ENCODE measurements at regions not wholly inside any gene's neighbourhood (a gene's known extent, or its start where the extent isn't known, plus 50 kb on each side); places are given as distances from the start of the nearest gene placed in this dataset.
"Not testable (repeated sequence)": the region's sequence is repeated elsewhere in the genome, so short reads cannot be mapped to it uniquely, and the experiment has no call there.

GRCh38 chr2:212791569-212791968, 253.0 kb upstream of the ERBB4 start:
- no peak for TF ChIP-seq CTCF (conservative IDR thresholded peaks at IDR 0.05)
- Mint-ChIP-seq H3K9me3 (peaks cover under 1 to 3% of the 10 kb centered on the region in 2 experiments; a peak in 2 of 5 replicates), H3K27me3 (ENCODE audit: low read depth) (no peaks in the 10 kb centered on the region; the same call in 1 of the 2 replicates), H3K4me3 (no peak overlapping the region), H3K27ac (no peak overlapping the region), H3K4me1 (no peaks in the 10 kb centered on the region), H3K36me3 (ENCODE audit: insufficient read depth in 1 of 3, low read depth in 3 of 3) (0 out of 7 replicates have a peak, but pooled peaks cover 0 to under 1% (median 0%) of the 10 kb centered on the region in 3 experiments)
- no peak overlapping the region for H2BK5ac ChIP-seq (ENCODE audit: insufficient read length, low read length)
- H3K79me2 ChIP-seq (ENCODE audit: insufficient read depth, low read length), result no peaks in the 10 kb centered on the region
- H4K5ac ChIP-seq (ENCODE audit: insufficient read length, low read depth, low read length), result no peak overlapping the region
- H3K23me2 ChIP-seq (ENCODE audit: insufficient read length, low read depth, low read length, poor library complexity, severe bottlenecking), result no peaks in the 10 kb centered on the region
- no peak for DNase-seq
- no peak overlapping the region for H4K8ac ChIP-seq (replicated peaks; ENCODE audit: insufficient read length, low read depth, low read length)
- no peaks in the 10 kb centered on the region for H4K20me1 ChIP-seq (ENCODE audit: control insufficient read depth, insufficient read depth, insufficient read length)
- H2AFZ ChIP-seq (ENCODE audit: low read length), result no peak overlapping the region
- no peak overlapping the region for H2AK5ac ChIP-seq (ENCODE audit: insufficient read length, low read length)
- no peak overlapping the region for H3K4ac ChIP-seq (ENCODE audit: low read depth, low read length)
- H3T11ph ChIP-seq (ENCODE audit: low read length), result no peak overlapping the region
- no peak overlapping the region for H3K23ac ChIP-seq (ENCODE audit: insufficient read length, low read depth, low read length)
- no peak overlapping the region for H3K27ac ChIP-seq (ENCODE audit: insufficient read length, low read depth, low read length)
- no peak overlapping the region for H2BK15ac ChIP-seq (ENCODE audit: low read depth, low read length)
- H2BK20ac ChIP-seq (ENCODE audit: low read depth, low read length, poor library complexity, severe bottlenecking), result no peak overlapping the region
- no peak overlapping the region for H3K14ac ChIP-seq (ENCODE audit: insufficient read depth, low read length)
- H3K79me1 ChIP-seq (ENCODE audit: insufficient read depth, low read depth, low read length, poor library complexity, severe bottlenecking), result no peaks in the 10 kb centered on the region
- no peak overlapping the region for H2BK12ac ChIP-seq (ENCODE audit: insufficient read length, low read depth, low read length)
- H3K56ac ChIP-seq (ENCODE audit: insufficient read length, low read depth, low read length), result no peak overlapping the region
- H2BK120ac ChIP-seq (ENCODE audit: low read depth, low read length, poor library complexity, severe bottlenecking), result no peak overlapping the region
- no CpG with 5 or more reads among the region's 6 CpGs for WGBS (ENCODE audit: extremely low coverage, insufficient read length, low lambda C conversion rate)
- H4K91ac ChIP-seq (ENCODE audit: insufficient read length, low read depth, low read length), result no peak overlapping the region
- no peak overlapping the region for H3K9ac ChIP-seq (ENCODE audit: extremely low read depth, insufficient read length, low read length)
- no peaks in the 10 kb centered on the region for H3K27me3 ChIP-seq (ENCODE audit: insufficient read depth, low read length)
- H3K4me1 ChIP-seq (ENCODE audit: insufficient read depth, low read length), result no peaks in the 10 kb centered on the region
- H3K4me2 ChIP-seq (ENCODE audit: insufficient read depth, insufficient read length, low read length), result no peak overlapping the region
- H3K18ac ChIP-seq (ENCODE audit: insufficient read length, low read depth, low read length), result no peak overlapping the region
- no peaks in the 10 kb centered on the region for H3K9me3 ChIP-seq (ENCODE audit: control insufficient read depth, low read depth, low read length)

GRCh38 chr2:212786088-212786487, 247.5 kb upstream of the ERBB4 start:
- H3K27me3 Mint-ChIP-seq (ENCODE audit: low read depth); H2AK5ac ChIP-seq (ENCODE audit: insufficient read length, low read length); H3K4me1 Mint-ChIP-seq; H3K23me2 ChIP-seq (ENCODE audit: insufficient read length, low read depth, low read length, poor library complexity, severe bottlenecking); H3K9me3 ChIP-seq (ENCODE audit: control insufficient read depth, low read depth, low read length); H2BK20ac ChIP-seq (ENCODE audit: low read depth, low read length, poor library complexity, severe bottlenecking); H3K79me1 ChIP-seq (ENCODE audit: insufficient read depth, low read depth, low read length, poor library complexity, severe bottlenecking); H2BK120ac ChIP-seq (ENCODE audit: low read depth, low read length, poor library complexity, severe bottlenecking); H3K4ac ChIP-seq (ENCODE audit: low read depth, low read length); DNase-seq; H4K91ac ChIP-seq (ENCODE audit: insufficient read length, low read depth, low read length); H2BK5ac ChIP-seq (ENCODE audit: insufficient read length, low read length); H3K4me1 ChIP-seq (ENCODE audit: insufficient read depth, low read length); H2BK15ac ChIP-seq (ENCODE audit: low read depth, low read length); H3K4me2 ChIP-seq (ENCODE audit: insufficient read depth, insufficient read length, low read length); H3K18ac ChIP-seq (ENCODE audit: insufficient read length, low read depth, low read length); H4K5ac ChIP-seq (ENCODE audit: insufficient read length, low read depth, low read length); H3T11ph ChIP-seq (ENCODE audit: low read length); H2BK12ac ChIP-seq (ENCODE audit: insufficient read length, low read depth, low read length); H3K23ac ChIP-seq (ENCODE audit: insufficient read length, low read depth, low read length); H4K20me1 ChIP-seq (ENCODE audit: control insufficient read depth, insufficient read depth, insufficient read length); H3K27ac ChIP-seq (ENCODE audit: insufficient read length, low read depth, low read length); H3K27me3 ChIP-seq (ENCODE audit: insufficient read depth, low read length); H3K56ac ChIP-seq (ENCODE audit: insufficient read length, low read depth, low read length); H4K8ac ChIP-seq (replicated peaks; ENCODE audit: insufficient read length, low read depth, low read length); H3K4me3 Mint-ChIP-seq; H3K27ac Mint-ChIP-seq; H3K79me2 ChIP-seq (ENCODE audit: insufficient read depth, low read length); H2AFZ ChIP-seq (ENCODE audit: low read length); H3K9ac ChIP-seq (ENCODE audit: extremely low read depth, insufficient read length, low read length); H3K14ac ChIP-seq (ENCODE audit: insufficient read depth, low read length): not testable (repeated sequence)
- WGBS (ENCODE audit: extremely low coverage, insufficient read length, low lambda C conversion rate), result no CpG with 5 or more reads among the region's 5 CpGs
- Mint-ChIP-seq H3K36me3 (ENCODE audit: insufficient read depth in 1 of 3, low read depth in 3 of 3) (peaks cover 4 to 24% (median 22%) of the 10 kb centered on the region in 3 experiments), H3K9me3 (peaks cover 34 to 36% of the 10 kb centered on the region in 2 experiments)
